ENCODE measurements at regions not wholly inside any gene's neighbourhood (a gene's known extent, or its start where the extent isn't known, plus 50 kb on each side); places are given as distances from the start of the nearest gene placed in this dataset.

- H3K36me3 ChIP-seq (ENCODE audit: insufficient read depth): no peaks in the 10 kb centered on the region
- ATAC-seq (peak; percentile 39; the same call in 2 of the 3 replicates), DNase-seq (ENCODE audit: low spot score) (peak; percentile 21)
- no peak overlapping the region for H2AFZ ChIP-seq
- H3K4me1 ChIP-seq (ENCODE audit: insufficient read depth): peaks cover 13% of the 10 kb centered on the region; the same call in 1 of the 2 replicates
- H3K4me2 ChIP-seq: no peak overlapping the region
- Mint-ChIP-seq H3K4me1 (peaks cover 11% of the 10 kb centered on the region), H3K27me3 (ENCODE audit: insufficient read depth, low read depth, poor library complexity) (no peaks in the 10 kb centered on the region), H3K9me3 (no peaks in the 10 kb centered on the region; the same call in 2 of the 3 replicates), H3K36me3 (ENCODE audit: low read depth) (no peaks in the 10 kb centered on the region), H3K27ac (no peak overlapping the region), H3K4me3 (no peak overlapping the region)
- no peaks in the 10 kb centered on the region for H3F3A ChIP-seq (replicated peaks; ENCODE audit: low read depth)
- no peak overlapping the region for H3K27ac ChIP-seq (ENCODE audit: low read depth)
- H4K20me1 ChIP-seq (replicated peaks; ENCODE audit: insufficient read depth): no peaks in the 10 kb centered on the region
- no peaks in the 10 kb centered on the region for H3K9me2 ChIP-seq (ENCODE audit: insufficient read depth)
- no peaks in the 10 kb centered on the region for H3K79me2 ChIP-seq (replicated peaks; ENCODE audit: insufficient read depth)
- no peaks in the 10 kb centered on the region for H3K27me3 ChIP-seq (ENCODE audit: insufficient read depth)
- no peak overlapping the region for H3K4me3 ChIP-seq
- no peak for TF ChIP-seq ZNF331 (CRISPR knock-in tag; IDR thresholded peaks at IDR 0.05; ENCODE audit: low read depth)
- no peak for TF ChIP-seq STAT1 (IDR thresholded peaks at IDR 0.05; ENCODE audit: unreplicated experiment)
- no peak for TF ChIP-seq CREB1 (CRISPR knock-in tag; IDR thresholded peaks at IDR 0.05; ENCODE audit: low read depth)
- TF ChIP-seq JUNB (IDR thresholded peaks at IDR 0.05; ENCODE audit: unreplicated experiment): no peak
- TF ChIP-seq EZH2 (IDR thresholded peaks at IDR 0.05; ENCODE audit: low read depth, unreplicated experiment): no peak
- no peak for TF ChIP-seq ETS1 (IDR thresholded peaks at IDR 0.05)
- no peak for TF ChIP-seq EZH2phosphoT487 (IDR thresholded peaks at IDR 0.05; ENCODE audit: unreplicated experiment)
- no peak for TF ChIP-seq ZNF462 (CRISPR knock-in tag; IDR thresholded peaks at IDR 0.05)
- TF ChIP-seq NANOG (IDR thresholded peaks at IDR 0.05; ENCODE audit: borderline replicate concordance): no peak
- TF ChIP-seq REST (IDR thresholded peaks at IDR 0.05; ENCODE audit: unreplicated experiment): no peak
- TF ChIP-seq ZNF114 (CRISPR knock-in tag; IDR thresholded peaks at IDR 0.05): no peak
- TF ChIP-seq POLR2AphosphoS5 (IDR thresholded peaks at IDR 0.05; ENCODE audit: low read depth): no peak
- no peak; a peak in 1 of 4 replicates for TF ChIP-seq CTCF (conservative IDR thresholded peaks at IDR 0.05; ENCODE audit: low read depth in 2 of 2)
Observed at GRCh38 chr2:145638675-145639074, 1118.8 kb upstream of the ZEB2 start.

Data from GM23338 (cell line).